ENCODE measurements at regions not wholly inside any gene's neighbourhood (a gene's known extent, or its start where the extent isn't known, plus 50 kb on each side); places are given as distances from the start of the nearest gene placed in this dataset.

GRCh38 chr3:124115279-124115678, 123.4 kb upstream of the ROPN1 start:
- Histone ChIP-seq H3K27ac (peak overlapping the region; percentile 28 to 45), H3K27me3 (no peaks in the 10 kb centered on the region), H3K4me1 (peaks cover 0 to 50% of the 10 kb centered on the region in 2 donors), H3K36me3 (no peaks in the 10 kb centered on the region), H3K9me3 (no peaks in the 10 kb centered on the region), H3K4me3 (no peak overlapping the region)
- TF ChIP-seq CTCF (IDR thresholded peaks at IDR 0.05), result no peak
- DNase-seq (ENCODE audit: low spot score), result no peak

GRCh38 chr3:124115956-124116355, 124.0 kb upstream of the ROPN1 start:
- H3K4me1 ChIP-seq, result peaks cover 0 to 50% of the 10 kb centered on the region in 2 donors
- TF ChIP-seq CTCF (IDR thresholded peaks at IDR 0.05), result no peak
- H3K27ac ChIP-seq, result peak overlapping the region in 1 of 2 donors; percentile 28
- H3K4me3 ChIP-seq, result no peak overlapping the region
- H3K27me3 ChIP-seq, result no peaks in the 10 kb centered on the region
- no peak for DNase-seq (ENCODE audit: low spot score)
- no peaks in the 10 kb centered on the region for H3K9me3 ChIP-seq
- H3K36me3 ChIP-seq, result no peaks in the 10 kb centered on the region

- Histone ChIP-seq H3K4me3 (no peak overlapping the region), H3K27me3 (no peaks in the 10 kb centered on the region), H3K4me1 (peaks cover 0 to 50% of the 10 kb centered on the region in 2 donors), H3K36me3 (no peaks in the 10 kb centered on the region), H3K9me3 (no peaks in the 10 kb centered on the region), H3K27ac (no peak overlapping the region)
- TF ChIP-seq CTCF (IDR thresholded peaks at IDR 0.05), result no peak
- DNase-seq (ENCODE audit: low spot score), result no peak
Measured at GRCh38 chr3:124116906-124117305, 125.0 kb upstream of the ROPN1 start.

- H3K4me1 ChIP-seq, result peaks cover 0 to 50% of the 10 kb centered on the region in 2 donors
- no peaks in the 10 kb centered on the region for H3K36me3 ChIP-seq
- peak; percentile 63 for DNase-seq (ENCODE audit: low spot score)
- H3K4me3 ChIP-seq, result no peak overlapping the region
- H3K9me3 ChIP-seq, result no peaks in the 10 kb centered on the region
- H3K27me3 ChIP-seq, result no peaks in the 10 kb centered on the region
- no peak overlapping the region for H3K27ac ChIP-seq
- no peak for TF ChIP-seq CTCF (IDR thresholded peaks at IDR 0.05)
Measured at GRCh38 chr3:124117486-124117885, 125.6 kb upstream of the ROPN1 start.

- no peak for DNase-seq (ENCODE audit: low spot score)
- Histone ChIP-seq H3K9me3 (no peaks in the 10 kb centered on the region), H3K4me1 (peaks cover 0 to 50% of the 10 kb centered on the region in 2 donors), H3K27ac (no peak overlapping the region), H3K27me3 (no peaks in the 10 kb centered on the region), H3K36me3 (no peaks in the 10 kb centered on the region), H3K4me3 (no peak overlapping the region)
- no peak for TF ChIP-seq CTCF (IDR thresholded peaks at IDR 0.05)
Measured at GRCh38 chr3:124118397-124118796, 126.5 kb upstream of the ROPN1 start.

- Histone ChIP-seq H3K27ac (no peak overlapping the region), H3K9me3 (no peaks in the 10 kb centered on the region), H3K4me3 (no peak overlapping the region), H3K27me3 (no peaks in the 10 kb centered on the region), H3K4me1 (peaks cover 0 to 50% of the 10 kb centered on the region in 2 donors), H3K36me3 (no peaks in the 10 kb centered on the region)
- TF ChIP-seq CTCF (IDR thresholded peaks at IDR 0.05), result no peak
- no peak for DNase-seq (ENCODE audit: low spot score)
Measured at GRCh38 chr3:124119056-124119716, 127.3 kb upstream of the ROPN1 start.

All from right atrium auricular region (tissue), 2 donors.